Stomach (tissue), 8 donors: ENCODE measurements at regions not wholly inside any gene's neighbourhood (a gene's known extent, or its start where the extent isn't known, plus 50 kb on each side); places are given as distances from the start of the nearest gene placed in this dataset.
A peak's percentile ranks its signal among the peaks of the same experiment; 100 is the strongest.

Experiments
- DNase-seq, 2 donors: peaks; one replicate each; pipeline versions ENCODE4 v3.0.0 to v3.0.0-alpha.2; 2013 to 2019
- H3K27ac ChIP-seq, 5 donors: fragments of 200-600 bp in 4 of 5; sonication (generic) in 4 of 5; one replicate each; pipeline ENCODE4 v1.5.1; 2013 to 2019; ENCODE audit warnings: mild to moderate bottlenecking in 1 of 5, moderate library complexity in 1 of 5
- H3K27me3 ChIP-seq, 3 donors: fragments of 200-600 bp; sonication (generic); one replicate each; pipeline ENCODE4 v1.5.1; 2017 to 2019; ENCODE audit warnings: mixed run types in 1 of 3
- H3K36me3 ChIP-seq, 4 donors: fragments of 200-600 bp; sonication (generic); 1 replicate in 3 of 4; 2 replicates in 1 of 4; pipeline ENCODE4 v1.5.1; 2016 to 2019
- H3K4me1 ChIP-seq, 4 donors: fragments of 200-600 bp; sonication (generic); one replicate each; pipeline ENCODE4 v1.5.1; 2016 to 2019
- H3K4me3 ChIP-seq, 4 donors: fragments of 200-600 bp; sonication (generic) in 3 of 4; one replicate each; pipeline ENCODE4 v1.5.1; 2016 to 2019; ENCODE audit warnings: mild to moderate bottlenecking in 1 of 4
- H3K9me3 ChIP-seq, 4 donors: fragments of 200-600 bp; sonication (generic); one replicate each; pipeline ENCODE4 v1.5.1; 2016 to 2019
- EP300 ChIP-seq: sonication (generic); formaldehyde crosslinking; IDR thresholded peaks from one replicate; pipeline ENCODE4 v1.6.1; 2017; ENCODE audit warnings: antibody characterized with exemption
- POLR2A ChIP-seq, 4 donors: fragments of 450-650 bp; IDR thresholded peaks; one replicate each; pipeline ENCODE4 v1.6.1; 2016; ENCODE audit warnings: antibody characterized with exemption in 4 of 4, control low read depth in 2 of 4, mild to moderate bottlenecking in 1 of 4, moderate library complexity in 1 of 4
- POLR2AphosphoS5 ChIP-seq, 3 donors: sonication (generic); formaldehyde crosslinking; IDR thresholded peaks; one replicate each; pipeline ENCODE4 v1.6.1; 2016; ENCODE audit warnings: antibody characterized with exemption in 3 of 3
- WGBS, 5 donors: extraction: QIAGEN DNeasy Blood & Tissue Kit in 3 of 5; methylation state at CpG; one replicate each; pipeline versions ENCODE4 v1.1.5 to v1.1.7; 2013 to 2018; 5-methylcytosine and 5-hydroxymethylcytosine counted together
- intact Hi-C: fragments of 100-400 bp; cut with DNase I; formaldehyde crosslinking; loops from one replicate; pipeline ENCODE4 v1.15.1; 2023; ENCODE audit warnings: low total_unique reads
- TF ChIP-seq, protein P1 (sequence below), 7 experiments: fragments of 450-650 bp in 4 of 7; fragments of 200-600 bp in 3 of 7; sonication (generic) in 3 of 7; IDR thresholded peaks; one replicate each; pipeline ENCODE4 v1.5.1; 2016 to 2019; ENCODE audit warnings: antibody characterized with exemption in 7 of 7, control low read depth in 2 of 7, mild to moderate bottlenecking in 1 of 7
- donor health status: healthy with polysubstance abuse.
- donor health status: Bipolar disorder and iron deficiency.
- donor health status: healthy.

DNA sequence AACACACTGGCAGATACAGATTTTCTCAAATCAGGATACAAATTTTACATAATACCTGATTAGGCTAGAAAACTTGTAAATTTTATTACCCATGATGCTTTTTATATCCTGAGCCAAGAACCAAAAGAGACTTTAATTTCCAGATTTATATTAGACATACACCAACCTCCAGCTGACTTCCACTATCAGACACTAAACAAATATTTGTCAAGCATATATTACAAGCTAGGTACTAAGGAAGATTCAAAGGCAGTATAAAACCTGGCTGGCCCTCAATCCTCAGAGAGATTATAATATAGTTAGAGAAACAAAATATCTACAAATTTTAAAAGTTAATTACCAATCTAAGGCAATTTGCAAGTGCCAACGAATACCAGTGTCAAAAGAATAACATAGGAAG is 357.8 kb upstream of the F9 start:
- DNase-seq = no peak
- Histone ChIP-seq H3K9me3 (peaks cover 0 to 4% (median 0%) of the 10 kb centered on the region in 4 donors), H3K27ac (no peak overlapping the region), H3K4me1 (no peaks in the 10 kb centered on the region), H3K36me3 (no peaks in the 10 kb centered on the region), H3K4me3 (no peak overlapping the region), H3K27me3 (no peaks in the 10 kb centered on the region)
- intact Hi-C loops = no loop called here
- 24 to 61% (median 48%) methylated on average over 1 of the region's 1 CpG for WGBS, 5 donors
- no peak for TF ChIP-seq POLR2AphosphoS5 (IDR thresholded peaks at IDR 0.05)
- TF ChIP-seq EP300 = no peak
- TF ChIP-seq POLR2A (IDR thresholded peaks at IDR 0.05) = no peak
- TF ChIP-seq, protein P1, sequence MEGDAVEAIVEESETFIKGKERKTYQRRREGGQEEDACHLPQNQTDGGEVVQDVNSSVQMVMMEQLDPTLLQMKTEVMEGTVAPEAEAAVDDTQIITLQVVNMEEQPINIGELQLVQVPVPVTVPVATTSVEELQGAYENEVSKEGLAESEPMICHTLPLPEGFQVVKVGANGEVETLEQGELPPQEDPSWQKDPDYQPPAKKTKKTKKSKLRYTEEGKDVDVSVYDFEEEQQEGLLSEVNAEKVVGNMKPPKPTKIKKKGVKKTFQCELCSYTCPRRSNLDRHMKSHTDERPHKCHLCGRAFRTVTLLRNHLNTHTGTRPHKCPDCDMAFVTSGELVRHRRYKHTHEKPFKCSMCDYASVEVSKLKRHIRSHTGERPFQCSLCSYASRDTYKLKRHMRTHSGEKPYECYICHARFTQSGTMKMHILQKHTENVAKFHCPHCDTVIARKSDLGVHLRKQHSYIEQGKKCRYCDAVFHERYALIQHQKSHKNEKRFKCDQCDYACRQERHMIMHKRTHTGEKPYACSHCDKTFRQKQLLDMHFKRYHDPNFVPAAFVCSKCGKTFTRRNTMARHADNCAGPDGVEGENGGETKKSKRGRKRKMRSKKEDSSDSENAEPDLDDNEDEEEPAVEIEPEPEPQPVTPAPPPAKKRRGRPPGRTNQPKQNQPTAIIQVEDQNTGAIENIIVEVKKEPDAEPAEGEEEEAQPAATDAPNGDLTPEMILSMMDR (IDR thresholded peaks at IDR 0.05) = no peak

DNA sequence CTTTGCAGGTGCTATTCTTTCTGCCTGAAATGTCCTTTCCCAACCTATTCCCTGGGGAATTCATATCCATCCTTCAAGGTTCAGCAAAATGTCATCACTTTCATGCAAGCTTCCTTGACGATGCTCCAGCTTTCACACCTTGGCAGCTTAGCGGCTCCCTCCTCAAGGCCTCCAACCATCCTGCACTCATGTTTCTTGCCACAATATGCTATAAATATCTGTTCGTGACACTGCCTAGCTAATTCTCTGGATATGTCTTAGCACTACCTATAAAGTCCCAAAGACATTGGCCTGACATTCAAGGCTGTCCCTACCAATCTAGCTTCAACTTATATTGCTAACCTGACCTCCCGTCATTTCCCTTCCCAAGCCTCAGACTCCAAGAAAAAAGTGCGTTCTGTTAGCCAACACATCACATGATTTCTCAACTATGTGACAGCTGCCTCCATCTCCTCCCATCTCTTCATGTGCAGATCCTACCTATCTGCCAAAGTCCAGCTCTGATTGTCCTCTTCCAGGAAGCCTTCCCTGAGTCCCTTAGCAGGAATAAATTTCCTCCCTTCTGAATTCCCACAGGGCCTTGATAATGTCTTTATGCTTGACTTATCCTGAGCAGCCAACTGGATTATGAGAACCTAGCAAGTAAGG is 359.9 kb upstream of the F9 start:
- no peak for TF ChIP-seq POLR2A (IDR thresholded peaks at IDR 0.05)
- no peak for TF ChIP-seq POLR2AphosphoS5 (IDR thresholded peaks at IDR 0.05)
- TF ChIP-seq EP300 = no peak
- TF ChIP-seq, protein P1 (IDR thresholded peaks at IDR 0.05) = no peak

DNA sequence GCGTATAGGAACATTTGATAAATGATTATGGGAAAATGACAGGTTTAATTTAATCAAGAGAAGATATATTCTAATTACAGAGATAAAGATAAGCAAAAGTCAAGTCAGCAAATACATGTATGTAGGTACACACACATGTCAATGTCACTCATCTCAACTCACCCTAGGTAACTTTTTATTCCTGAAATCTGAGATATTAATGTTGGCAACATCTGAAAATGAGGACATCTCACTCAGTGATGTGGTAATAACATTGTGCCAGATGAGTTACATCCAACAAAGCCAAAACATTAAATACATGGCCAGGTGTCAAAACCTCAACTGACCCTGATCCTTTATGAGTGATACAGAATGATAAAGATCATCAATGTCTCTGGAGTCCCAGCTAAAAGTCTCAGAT is 363.3 kb upstream of the F9 start:
- Histone ChIP-seq H3K4me3 (no peak overlapping the region), H3K36me3 (no peaks in the 10 kb centered on the region), H3K9me3 (no peaks in the 10 kb centered on the region), H3K27me3 (no peaks in the 10 kb centered on the region), H3K27ac (no peak overlapping the region), H3K4me1 (no peaks in the 10 kb centered on the region)
- 82 to 94% (median 86%) methylated on average over 1 of the region's 1 CpG for WGBS, 5 donors
- intact Hi-C loops = no loop called here
- no peak for DNase-seq
- TF ChIP-seq EP300 (no peak), POLR2A (IDR thresholded peaks at IDR 0.05) (no peak), POLR2AphosphoS5 (IDR thresholded peaks at IDR 0.05) (no peak)
- TF ChIP-seq, protein P1 (IDR thresholded peaks at IDR 0.05) = no peak

More for the DNA sequence above, 359.9 kb upstream of the F9 start:
- intact Hi-C loops = no loop called here
- Histone ChIP-seq H3K9me3 (peaks cover 0 to 4% (median 0%) of the 10 kb centered on the region in 4 donors), H3K27ac (no peak overlapping the region), H3K36me3 (no peaks in the 10 kb centered on the region), H3K4me3 (no peak overlapping the region), H3K27me3 (no peaks in the 10 kb centered on the region), H3K4me1 (no peaks in the 10 kb centered on the region)
- no peak for DNase-seq
- WGBS, 5 donors = 66 to 91% (median 75%) methylated on average over 5 of the region's 5 CpGs

DNA sequence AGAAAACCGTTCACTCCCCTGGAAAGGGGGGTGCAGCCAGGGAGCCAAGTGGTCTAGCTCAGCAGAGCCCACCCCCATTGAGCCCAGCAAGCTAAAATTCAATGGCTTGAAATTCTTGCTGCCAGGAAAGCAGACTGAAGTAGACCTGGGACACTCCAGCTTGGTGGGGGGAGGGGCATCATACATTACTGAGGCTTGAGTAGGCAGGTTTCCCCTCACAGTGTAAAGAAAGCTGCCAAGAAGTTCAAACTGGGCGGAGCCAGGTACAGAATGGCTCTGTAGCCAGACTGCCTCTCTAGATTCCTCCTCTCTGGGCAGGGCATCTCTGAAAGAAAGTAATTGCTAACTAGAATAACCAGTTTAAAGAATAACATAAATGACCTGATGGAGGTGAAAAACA is 372.3 kb upstream of the F9 start:
- Histone ChIP-seq H3K27me3 (no peaks in the 10 kb centered on the region), H3K27ac (peak overlapping the region in 1 of 5 donors; percentile 7), H3K9me3 (peaks cover 0 to 10% (median 0%) of the 10 kb centered on the region in 4 donors), H3K36me3 (no peaks in the 10 kb centered on the region), H3K4me3 (no peak overlapping the region), H3K4me1 (no peaks in the 10 kb centered on the region)
- no peak for TF ChIP-seq POLR2AphosphoS5 (IDR thresholded peaks at IDR 0.05)
- no peak for TF ChIP-seq EP300
- TF ChIP-seq, protein P1 (IDR thresholded peaks at IDR 0.05) = no peak
- no peak for TF ChIP-seq POLR2A (IDR thresholded peaks at IDR 0.05)
- 19 to 83% (median 41%) methylated on average over 1 to 2 of the region's 2 CpGs for WGBS, 5 donors
- peak; percentile 68 to 76 for DNase-seq
- intact Hi-C loops = no loop called here
